Endothelial cell of umbilical vein (primary cell): ENCODE measurements at regions not wholly inside any gene's neighbourhood (a gene's known extent, or its start where the extent isn't known, plus 50 kb on each side); places are given as distances from the start of the nearest gene placed in this dataset.

Experiments used
- BruUV-seq: library from RNA; stranded (reverse); fragments of 400-500 nt; replicated peaks from 2 replicates; lab custom pipeline; 2021; lab: Mats Ljungman, UMichigan
- CTCF ChIA-PET: fragments of 300-600, 350-600 bp; sonication (Branson Sonifier 250); formaldehyde crosslinking; loops from one replicate; lab custom pipeline; 2021; ENCODE audit warnings: antibody characterized with exemption, inconsistent platforms; lab: Charles Lee
- POLR2A ChIA-PET: fragments of 300-600, 350-600 bp; sonication (Branson Sonifier 250); formaldehyde crosslinking; loops from one replicate; lab custom pipeline; 2021; ENCODE audit warnings: antibody characterized with exemption, inconsistent platforms; lab: Charles Lee
- DNase-seq: peaks from one replicate; pipeline ENCODE4 v3.0.0-alpha.2; 2011; ENCODE audit warnings: low read depth, low spot score
- FAIRE-seq: peaks from 2 replicates; lab custom pipeline; 2011; peaks lifted over from hg19 to GRCh38; lab: Jason Lieb, UNC
- H2AFZ ChIP-seq: 2 replicates; pipeline ENCODE4 v1.6.0; 2012; ENCODE audit warnings: low read depth, low read length, control low read depth, inconsistent platforms
- H3K27ac ChIP-seq: 2 replicates; pipeline ENCODE4 v1.5.1; 2011; ENCODE audit warnings: low read depth, mild to moderate bottlenecking, control low read depth, low read length, moderate library complexity; ENCODE audit not compliant: insufficient read depth
- H3K27me3 ChIP-seq, 2 experiments: 2 replicates each; pipeline versions ENCODE4 v1.6.0 to v1.6.1; 2011; ENCODE audit warnings: low read length in 2 of 2, mixed read lengths in 1 of 2; ENCODE audit not compliant: control insufficient read depth in 2 of 2, insufficient read depth in 2 of 2
- H3K36me3 ChIP-seq, 2 experiments: 2 replicates in 1 of 2; 3 replicates in 1 of 2; pipeline ENCODE4 v1.5.1; 2011; ENCODE audit warnings: low read length in 2 of 2, mild to moderate bottlenecking in 1 of 2, moderate library complexity in 1 of 2; ENCODE audit not compliant: control insufficient read depth in 2 of 2, insufficient read depth in 2 of 2; ENCODE audit errors: extremely low read depth in 1 of 2
- H3K4me1 ChIP-seq: 3 replicates; pipeline ENCODE4 v1.5.1; 2011; ENCODE audit warnings: mild to moderate bottlenecking, low read length; ENCODE audit not compliant: control insufficient read depth, insufficient read depth; ENCODE audit errors: extremely low read depth
- H3K4me2 ChIP-seq: 2 replicates; pipeline ENCODE4 v1.6.1; 2011; ENCODE audit warnings: low read length, control low read depth, mixed read lengths; ENCODE audit not compliant: insufficient read depth
- H3K4me3 ChIP-seq, 3 experiments: fragments of 200-600 bp in 1 of 3; sonication (generic), shearing (Covaris generic) in 1 of 3; replicated peaks in 1 of 3; 2 replicates each; pipeline ENCODE4 v1.5.1; 2011 to 2016; ENCODE audit warnings: control low read depth in 3 of 3, low read length in 3 of 3, mild to moderate bottlenecking in 2 of 3, inconsistent platforms in 1 of 3, low read depth in 1 of 3, moderate library complexity in 1 of 3; ENCODE audit not compliant: insufficient read depth in 1 of 3
- H3K79me2 ChIP-seq: 2 replicates; pipeline ENCODE4 v1.6.0; 2012; ENCODE audit warnings: low read length, inconsistent platforms; ENCODE audit not compliant: control insufficient read depth, insufficient read depth
- H3K9ac ChIP-seq: replicated peaks from 2 replicates; pipeline ENCODE3; 2011; ENCODE audit warnings: low read length, control low read depth; ENCODE audit not compliant: insufficient read depth; ENCODE audit errors: extremely low read depth
- H3K9me1 ChIP-seq: replicated peaks from 3 replicates; pipeline ENCODE4 v1.6.0; 2011; ENCODE audit warnings: mild to moderate bottlenecking, low read length; ENCODE audit not compliant: control insufficient read depth, insufficient read depth; ENCODE audit errors: extremely low read depth
- H3K9me3 ChIP-seq: replicated peaks from 2 replicates; pipeline ENCODE4 v1.5.1; 2012; ENCODE audit warnings: low read length, inconsistent platforms; ENCODE audit not compliant: control insufficient read depth, insufficient read depth
- H4K20me1 ChIP-seq: replicated peaks from 2 replicates; pipeline ENCODE3; 2011; ENCODE audit warnings: mild to moderate bottlenecking, low read length; ENCODE audit not compliant: control insufficient read depth, insufficient read depth; ENCODE audit errors: extremely low read depth
- EZH2 ChIP-seq: IDR thresholded peaks from 2 replicates; pipeline ENCODE4 v1.6.1; 2012; ENCODE audit warnings: borderline replicate concordance, low read depth, mild to moderate bottlenecking, moderate library complexity, low read length, inconsistent platforms; ENCODE audit not compliant: severe bottlenecking
- FOS ChIP-seq: IDR thresholded peaks from 2 replicates; pipeline ENCODE4 v1.6.1; 2011; ENCODE audit warnings: mild to moderate bottlenecking, low read length, moderate library complexity, borderline replicate concordance; ENCODE audit not compliant: insufficient read depth
- GATA2 ChIP-seq: IDR thresholded peaks from 2 replicates; pipeline ENCODE4 v1.7.0; 2011; ENCODE audit warnings: low read depth, mild to moderate bottlenecking, moderate library complexity, mixed read lengths, low read length; ENCODE audit not compliant: insufficient read length, insufficient read depth
- JUN ChIP-seq: IDR thresholded peaks from 2 replicates; pipeline ENCODE4 v1.6.1; 2011; ENCODE audit warnings: borderline replicate concordance, low read depth; ENCODE audit not compliant: insufficient read length, insufficient read depth
- MYC ChIP-seq: IDR thresholded peaks from one replicate; pipeline ENCODE4 v1.6.1; 2011; ENCODE audit warnings: mild to moderate bottlenecking, low read depth, low read length
- POLR2A ChIP-seq: IDR thresholded peaks from 2 replicates; pipeline ENCODE4 v1.6.1; 2012; ENCODE audit warnings: low read depth, mild to moderate bottlenecking, control low read depth, low read length
- POLR2AphosphoS5 ChIP-seq: IDR thresholded peaks from 2 replicates; pipeline ENCODE4 v1.6.1; 2012; ENCODE audit warnings: low read depth, mild to moderate bottlenecking, control low read depth, low read length, moderate library complexity; ENCODE audit not compliant: insufficient read depth
- dilution Hi-C: fragments of 300-500 bp; cut with MboI; formaldehyde crosslinking; loops from one replicate; pipeline ENCODE4 v1.15.0; 2019; ENCODE audit warnings: low sequenced_read_pairs; ENCODE audit not compliant: extremely low pct_ligation_motif_present
- intact Hi-C: fragments of 100-400 bp; cut with micrococcal nuclease; formaldehyde crosslinking; loops from one replicate; pipeline ENCODE4 v1.10.0; 2022
- TF ChIP-seq, protein P1 (sequence below), 2 donors: IDR thresholded peaks; 1 replicate in 1 of 2; 2 replicates in 1 of 2; pipeline ENCODE4 v1.5.1; 2011; ENCODE audit warnings: low read length in 2 of 2, mild to moderate bottlenecking in 2 of 2, moderate library complexity in 2 of 2, control low read depth in 1 of 2, inconsistent platforms in 1 of 2, low read depth in 1 of 2; ENCODE audit not compliant: insufficient read depth in 1 of 2; ENCODE audit errors: extremely low read depth in 1 of 2
- TF ChIP-seq, protein P2 (sequence below): IDR thresholded peaks from 2 replicates; pipeline ENCODE4 v1.6.1; 2011; ENCODE audit not compliant: insufficient read depth, insufficient read length

DNA sequence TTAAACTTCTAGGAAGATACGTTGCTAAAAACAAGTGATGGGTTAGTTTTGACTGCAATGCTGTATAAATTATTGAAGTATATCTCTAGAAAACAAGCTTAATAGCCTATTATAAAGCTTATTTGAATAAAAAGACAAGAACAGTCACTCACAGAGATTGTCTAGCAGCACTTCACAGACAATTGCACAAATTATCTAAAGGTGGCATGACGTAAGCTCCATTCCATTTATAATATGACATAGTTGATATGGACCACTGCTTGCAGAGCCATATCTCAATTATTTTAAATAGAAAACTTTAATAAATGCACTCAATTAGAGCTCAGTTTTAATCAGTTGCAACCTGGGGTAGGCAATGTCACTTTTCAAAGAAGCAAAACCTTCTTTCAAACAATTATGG, 319.9 kb upstream of the GBE1 start:
- no TSS peak for BruUV-seq
- no peaks in the 10 kb centered on the region for H3K36me3 ChIP-seq
- no peaks in the 10 kb centered on the region for H3K79me2 ChIP-seq
- ChIA-PET CTCF (interaction anchor here (0.8 to 2.1 kb wide), 4 partner anchors 51 to 172 kb away, joined by 3 to 9 read pairs (median 3); no protein-coding TSS in a partner anchor), POLR2A (no interaction called here)
- no peaks in the 10 kb centered on the region for H3K27me3 ChIP-seq
- dilution Hi-C loops = no loop called here
- intact Hi-C loops = loop anchor here (2.0 to 10.0 kb wide), 3 partner anchors 51 to 1143 kb away; no protein-coding TSS in a partner anchor
- no peaks in the 10 kb centered on the region for H3K9me1 ChIP-seq
- no peak overlapping the region for H3K4me2 ChIP-seq
- H3K27ac ChIP-seq = peak overlapping the region; percentile 79
- H4K20me1 ChIP-seq = no peaks in the 10 kb centered on the region
- peak overlapping the region; percentile 33 for H3K9ac ChIP-seq
- FAIRE-seq (no peak), DNase-seq (no peak)
- H3K4me1 ChIP-seq = peaks cover 44% of the 10 kb centered on the region
- no peaks in the 10 kb centered on the region for H3K9me3 ChIP-seq
- peak overlapping the region; percentile 11 for H2AFZ ChIP-seq
- TF ChIP-seq POLR2AphosphoS5 = no peak
- TF ChIP-seq JUN = no peak
- TF ChIP-seq, protein P1, sequence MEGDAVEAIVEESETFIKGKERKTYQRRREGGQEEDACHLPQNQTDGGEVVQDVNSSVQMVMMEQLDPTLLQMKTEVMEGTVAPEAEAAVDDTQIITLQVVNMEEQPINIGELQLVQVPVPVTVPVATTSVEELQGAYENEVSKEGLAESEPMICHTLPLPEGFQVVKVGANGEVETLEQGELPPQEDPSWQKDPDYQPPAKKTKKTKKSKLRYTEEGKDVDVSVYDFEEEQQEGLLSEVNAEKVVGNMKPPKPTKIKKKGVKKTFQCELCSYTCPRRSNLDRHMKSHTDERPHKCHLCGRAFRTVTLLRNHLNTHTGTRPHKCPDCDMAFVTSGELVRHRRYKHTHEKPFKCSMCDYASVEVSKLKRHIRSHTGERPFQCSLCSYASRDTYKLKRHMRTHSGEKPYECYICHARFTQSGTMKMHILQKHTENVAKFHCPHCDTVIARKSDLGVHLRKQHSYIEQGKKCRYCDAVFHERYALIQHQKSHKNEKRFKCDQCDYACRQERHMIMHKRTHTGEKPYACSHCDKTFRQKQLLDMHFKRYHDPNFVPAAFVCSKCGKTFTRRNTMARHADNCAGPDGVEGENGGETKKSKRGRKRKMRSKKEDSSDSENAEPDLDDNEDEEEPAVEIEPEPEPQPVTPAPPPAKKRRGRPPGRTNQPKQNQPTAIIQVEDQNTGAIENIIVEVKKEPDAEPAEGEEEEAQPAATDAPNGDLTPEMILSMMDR (IDR thresholded peaks at IDR 0.05; ENCODE audit: extremely low read depth in 1 of 2, insufficient read depth in 1 of 2, low read depth in 1 of 2, low read length in 2 of 2) = no peak
- TF ChIP-seq GATA2 = no peak
- no peak for TF ChIP-seq POLR2A
- no peak for TF ChIP-seq MYC
- TF ChIP-seq FOS = no peak
- TF ChIP-seq EZH2 = no peak
- TF ChIP-seq, protein P2, sequence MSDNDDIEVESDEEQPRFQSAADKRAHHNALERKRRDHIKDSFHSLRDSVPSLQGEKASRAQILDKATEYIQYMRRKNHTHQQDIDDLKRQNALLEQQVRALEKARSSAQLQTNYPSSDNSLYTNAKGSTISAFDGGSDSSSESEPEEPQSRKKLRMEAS = no peak
- H3K4me3 ChIP-seq = no peak overlapping the region
